Stomach smooth muscle (tissue), 2 donors: ENCODE measurements at regions not wholly inside any gene's neighbourhood (a gene's known extent, or its start where the extent isn't known, plus 50 kb on each side); places are given as distances from the start of the nearest gene placed in this dataset.
"Not testable (repeated sequence)": the region's sequence is repeated elsewhere in the genome, so short reads cannot be mapped to it uniquely, and the experiment has no call there.

ENCODE experiments used
- H3K27ac ChIP-seq: one replicate; pipeline ENCODE4 v1.7.0; 2013; ENCODE audit warnings: mild to moderate bottlenecking, low read length, inconsistent platforms
- H3K27me3 ChIP-seq, 2 donors: one replicate each; pipeline ENCODE4 v1.7.0; 2013; ENCODE audit warnings: low read length in 2 of 2; ENCODE audit not compliant: insufficient read depth in 2 of 2, control insufficient read depth in 1 of 2
- H3K36me3 ChIP-seq, 2 donors: one replicate each; pipeline ENCODE4 v1.7.0; 2013; ENCODE audit warnings: low read length in 2 of 2; ENCODE audit not compliant: control insufficient read depth in 2 of 2, insufficient read depth in 2 of 2
- H3K4me1 ChIP-seq: one replicate; pipeline ENCODE4 v1.7.0; 2013; ENCODE audit warnings: low read length; ENCODE audit not compliant: control insufficient read depth, insufficient read depth
- H3K4me3 ChIP-seq, 2 donors: one replicate each; pipeline ENCODE4 v1.7.0; 2013; ENCODE audit warnings: low read length in 2 of 2
- H3K9ac ChIP-seq, 2 donors: one replicate each; pipeline ENCODE4 v1.7.0; 2013; ENCODE audit warnings: low read length in 2 of 2, mild to moderate bottlenecking in 1 of 2
- H3K9me3 ChIP-seq, 2 donors: one replicate each; pipeline ENCODE4 v1.7.0; 2013; ENCODE audit warnings: low read length in 2 of 2; ENCODE audit not compliant: control insufficient read depth in 2 of 2
- donor health status: healthy.
- donor health status: Pancreatic carcinoma.

GRCh38 chr7:149995369-149996026 lies 121.7 kb downstream of the ATP6V0E2 start:
- H3K9me3 ChIP-seq, H3K4me3 ChIP-seq, H3K4me1 ChIP-seq, H3K27me3 ChIP-seq, H3K27ac ChIP-seq, H3K36me3 ChIP-seq, H3K9ac ChIP-seq: not testable (repeated sequence)

GRCh38 chr7:150000780-150001599 lies 127.2 kb downstream of the ATP6V0E2 start:
- H3K4me3 ChIP-seq, H3K9me3 ChIP-seq, H3K36me3 ChIP-seq, H3K4me1 ChIP-seq, H3K27me3 ChIP-seq, H3K27ac ChIP-seq, H3K9ac ChIP-seq: not testable (repeated sequence)

GRCh38 chr7:150003304-150003810 lies 129.6 kb downstream of the ATP6V0E2 start:
- H3K4me3 ChIP-seq, result no peak overlapping the region
- H3K9me3 ChIP-seq, result no peaks in the 10 kb centered on the region
- peaks cover 0 to 4% of the 10 kb centered on the region in 2 donors for H3K27me3 ChIP-seq
- no peak overlapping the region for H3K9ac ChIP-seq
- no peak overlapping the region for H3K27ac ChIP-seq
- peaks cover 5 to 9% of the 10 kb centered on the region in 2 donors for H3K36me3 ChIP-seq
- H3K4me1 ChIP-seq, result no peaks in the 10 kb centered on the region

GRCh38 chr7:150003973-150004372 lies 130.2 kb downstream of the ATP6V0E2 start:
- not testable (repeated sequence) for H3K9me3 ChIP-seq, H3K4me3 ChIP-seq, H3K36me3 ChIP-seq, H3K27me3 ChIP-seq, H3K4me1 ChIP-seq, H3K27ac ChIP-seq, H3K9ac ChIP-seq

- H3K27ac ChIP-seq, H3K36me3 ChIP-seq, H3K4me1 ChIP-seq, H3K4me3 ChIP-seq, H3K27me3 ChIP-seq, H3K9ac ChIP-seq, H3K9me3 ChIP-seq: not testable (repeated sequence)
Observed at GRCh38 chr7:150004843-150005242, 131.1 kb downstream of the ATP6V0E2 start.

GRCh38 chr7:150009620-150010303 lies 136.0 kb downstream of the ATP6V0E2 start:
- not testable (repeated sequence) for H3K27ac ChIP-seq, H3K36me3 ChIP-seq, H3K4me1 ChIP-seq, H3K4me3 ChIP-seq, H3K27me3 ChIP-seq, H3K9me3 ChIP-seq, H3K9ac ChIP-seq

- not testable (repeated sequence) for H3K27ac ChIP-seq, H3K9me3 ChIP-seq, H3K36me3 ChIP-seq, H3K9ac ChIP-seq, H3K4me1 ChIP-seq, H3K27me3 ChIP-seq, H3K4me3 ChIP-seq
Observed at GRCh38 chr7:150016651-150017189, 143.0 kb downstream of the ATP6V0E2 start.

- not testable (repeated sequence) for H3K4me3 ChIP-seq
Observed at GRCh38 chr7:150020210-150020609, 146.4 kb downstream of the ATP6V0E2 start.

GRCh38 chr7:150024550-150025490 lies 151.1 kb downstream of the ATP6V0E2 start:
- H3K4me1 ChIP-seq, H3K27ac ChIP-seq, H3K9ac ChIP-seq, H3K4me3 ChIP-seq, H3K27me3 ChIP-seq, H3K9me3 ChIP-seq, H3K36me3 ChIP-seq: not testable (repeated sequence)

More at GRCh38 chr7:150020210-150020609, 146.4 kb downstream of the ATP6V0E2 start:
- H3K9me3 ChIP-seq, H3K27ac ChIP-seq, H3K36me3 ChIP-seq, H3K9ac ChIP-seq, H3K4me1 ChIP-seq, H3K27me3 ChIP-seq: not testable (repeated sequence)

- not testable (repeated sequence) for H3K27ac ChIP-seq, H3K9ac ChIP-seq, H3K36me3 ChIP-seq, H3K4me3 ChIP-seq, H3K27me3 ChIP-seq, H3K4me1 ChIP-seq, H3K9me3 ChIP-seq
Observed at GRCh38 chr7:150025802-150026201, 152.0 kb downstream of the ATP6V0E2 start.
